ENCODE measurements at regions not wholly inside any gene's neighbourhood (a gene's known extent, or its start where the extent isn't known, plus 50 kb on each side); places are given as distances from the start of the nearest gene placed in this dataset.

- DNase-seq (ENCODE audit: low read depth, low spot score), result no peak
- H3K4me3 ChIP-seq (ENCODE audit: low read depth, low read length), result no peak overlapping the region
- in situ Hi-C loops (cut with HindIII; ENCODE audit: low sequenced_read_pairs), result no loop called here
- TF ChIP-seq CTCF (IDR thresholded peaks at IDR 0.05; ENCODE audit: low read depth, low read length), result no peak
These were observed 308.1 kb upstream of the RASGRP1 start for GRCh38 chr15:38872732-38873131.

GRCh38 chr15:38873158-38873557, 308.5 kb upstream of the RASGRP1 start:
- in situ Hi-C loops (cut with HindIII; ENCODE audit: low sequenced_read_pairs), result no loop called here
- H3K4me3 ChIP-seq (ENCODE audit: low read depth, low read length), result no peak overlapping the region
- no peak for TF ChIP-seq CTCF (IDR thresholded peaks at IDR 0.05; ENCODE audit: low read depth, low read length)
- no peak for DNase-seq (ENCODE audit: low read depth, low spot score)

GRCh38 chr15:38874464-38874863, 309.9 kb upstream of the RASGRP1 start:
- in situ Hi-C loops (cut with HindIII; ENCODE audit: low sequenced_read_pairs), result no loop called here
- no peak for DNase-seq (ENCODE audit: low read depth, low spot score)
- TF ChIP-seq CTCF (IDR thresholded peaks at IDR 0.05; ENCODE audit: low read depth, low read length), result no peak

GRCh38 chr15:38876211-38876610, 311.6 kb upstream of the RASGRP1 start:
- in situ Hi-C loops (cut with HindIII; ENCODE audit: low sequenced_read_pairs), result no loop called here
- H3K4me3 ChIP-seq (ENCODE audit: low read depth, low read length), result no peak overlapping the region
- no peak for DNase-seq (ENCODE audit: low read depth, low spot score)
- TF ChIP-seq CTCF (IDR thresholded peaks at IDR 0.05; ENCODE audit: low read depth, low read length), result no peak

More at GRCh38 chr15:38874464-38874863, 309.9 kb upstream of the RASGRP1 start:
- no peak overlapping the region for H3K4me3 ChIP-seq (ENCODE audit: low read depth, low read length)

GRCh38 chr15:38876621-38877020, 312.0 kb upstream of the RASGRP1 start:
- DNase-seq (ENCODE audit: low read depth, low spot score), result no peak
- in situ Hi-C loops (cut with HindIII; ENCODE audit: low sequenced_read_pairs), result no loop called here
- no peak overlapping the region for H3K4me3 ChIP-seq (ENCODE audit: low read depth, low read length)
- TF ChIP-seq CTCF (IDR thresholded peaks at IDR 0.05; ENCODE audit: low read depth, low read length), result no peak

- no peak overlapping the region for H3K4me3 ChIP-seq (ENCODE audit: low read depth, low read length)
- in situ Hi-C loops (cut with HindIII; ENCODE audit: low sequenced_read_pairs), result no loop called here
- no peak for TF ChIP-seq CTCF (IDR thresholded peaks at IDR 0.05; ENCODE audit: low read depth, low read length)
- DNase-seq (ENCODE audit: low read depth, low spot score), result no peak
These were observed 312.9 kb upstream of the RASGRP1 start for GRCh38 chr15:38877471-38877870.

- H3K4me3 ChIP-seq (ENCODE audit: low read depth, low read length), result no peak overlapping the region
- no peak for TF ChIP-seq CTCF (IDR thresholded peaks at IDR 0.05; ENCODE audit: low read depth, low read length)
- DNase-seq (ENCODE audit: low read depth, low spot score), result no peak
- in situ Hi-C loops (cut with HindIII; ENCODE audit: low sequenced_read_pairs), result no loop called here
These were observed 313.4 kb upstream of the RASGRP1 start for GRCh38 chr15:38878026-38878425.

Data from astrocyte of the spinal cord (primary cell).